CD4-positive, alpha-beta T cell (primary cell): ENCODE measurements at regions not wholly inside any gene's neighbourhood (a gene's known extent, or its start where the extent isn't known, plus 50 kb on each side); places are given as distances from the start of the nearest gene placed in this dataset.

Experiments
- ATAC-seq: fragments of 200-7000 bp; cut with Tn5 transposase; one replicate; pipeline ENCODE4 v1.10.0; 2022; ENCODE audit warnings: mild to moderate bottlenecking; ENCODE audit not compliant: poor library complexity
- CTCF ChIA-PET: fragments of 350-600 bp; sonication (Branson Sonifier 250); formaldehyde crosslinking; loops from one replicate; lab custom pipeline; 2021; ENCODE audit warnings: antibody characterized with exemption, inconsistent platforms; lab: Charles Lee
- POLR2A ChIA-PET: fragments of 350-600 bp; sonication (Branson Sonifier 250); formaldehyde crosslinking; loops from one replicate; lab custom pipeline; 2021; ENCODE audit warnings: antibody characterized with exemption, inconsistent platforms; lab: Charles Lee
- DNase-seq, 14 experiments: peaks; one replicate each; pipeline ENCODE4 v3.0.0-alpha.2; 2013 to 2020; ENCODE audit warnings: mixed read lengths in 2 of 14
- H3K27ac ChIP-seq, 2 donors: one replicate each; pipeline versions ENCODE4 v1.5.1 to v1.7.0; 2013; ENCODE audit warnings: low read length in 2 of 2, low read depth in 1 of 2, mild to moderate bottlenecking in 1 of 2
- H3K27me3 ChIP-seq, 2 experiments: 1 replicate in 1 of 2; 2 replicates in 1 of 2; pipeline versions ENCODE4 v1.6.1 to v1.7.0; 2013; ENCODE audit warnings: low read length in 2 of 2, control low read depth in 1 of 2, mild to moderate bottlenecking in 1 of 2, moderate library complexity in 1 of 2; ENCODE audit not compliant: insufficient read depth in 2 of 2, control insufficient read depth in 1 of 2
- H3K36me3 ChIP-seq: one replicate; pipeline ENCODE4 v1.6.1; 2013; ENCODE audit warnings: low read length, control low read depth; ENCODE audit not compliant: insufficient read depth
- H3K4me1 ChIP-seq: one replicate; pipeline ENCODE4 v1.6.1; 2013; ENCODE audit warnings: low read length, control low read depth; ENCODE audit not compliant: insufficient read depth
- H3K4me3 ChIP-seq: one replicate; pipeline ENCODE4 v1.5.1; 2013; ENCODE audit warnings: mild to moderate bottlenecking, low read length, moderate library complexity
- H3K9me3 ChIP-seq, 2 experiments: 1 replicate in 1 of 2; 2 replicates in 1 of 2; pipeline versions ENCODE4 v1.6.1 to v1.7.0; 2013; ENCODE audit warnings: low read length in 2 of 2, mild to moderate bottlenecking in 2 of 2, control low read depth in 1 of 2, moderate library complexity in 1 of 2; ENCODE audit not compliant: control insufficient read depth in 1 of 2, insufficient read depth in 1 of 2
- H3K27ac Mint-ChIP-seq: one replicate; pipeline ENCODE4 v1.8.0; 2020; ENCODE audit warnings: mixed read lengths
- H3K27me3 Mint-ChIP-seq: one replicate; pipeline ENCODE4 v1.8.0; 2021; ENCODE audit warnings: mixed read lengths
- H3K36me3 Mint-ChIP-seq: one replicate; pipeline ENCODE4 v1.8.0; 2021; ENCODE audit warnings: low read depth, mixed read lengths
- H3K4me1 Mint-ChIP-seq: one replicate; pipeline ENCODE4 v1.8.0; 2021; ENCODE audit warnings: low read depth, mixed read lengths
- H3K4me3 Mint-ChIP-seq: one replicate; pipeline ENCODE4 v1.8.0; 2020; ENCODE audit warnings: mild to moderate bottlenecking, mixed read lengths
- H3K9me3 Mint-ChIP-seq: one replicate; pipeline ENCODE4 v1.8.0; 2020; ENCODE audit warnings: mixed read lengths
- CTCF ChIP-seq: fragments of 200-600 bp; IDR thresholded peaks from one replicate; pipeline ENCODE4 v1.8.0; 2022; ENCODE audit warnings: antibody characterized with exemption, mild to moderate bottlenecking
- intact Hi-C, 2 experiments: fragments of 100-400 bp; cut with DNase I in 1 of 2; cut with micrococcal nuclease in 1 of 2; formaldehyde crosslinking; loops; one replicate each; pipeline versions ENCODE4 v1.15.1 to v1.9.0; 2023 to 2025; cut with DNase I, micrococcal nuclease

- POLR2A ChIA-PET, result no interaction called here
- Histone ChIP-seq H3K4me3 (no peak overlapping the region), H3K36me3 (no peaks in the 10 kb centered on the region), H3K9me3 (no peaks in the 10 kb centered on the region), H3K27me3 (no peaks in the 10 kb centered on the region), H3K4me1 (no peaks in the 10 kb centered on the region), H3K27ac (no peak overlapping the region)
- Mint-ChIP-seq H3K27me3 (no peaks in the 10 kb centered on the region), H3K36me3 (no peaks in the 10 kb centered on the region), H3K4me1 (no peaks in the 10 kb centered on the region), H3K27ac (no peak overlapping the region), H3K4me3 (no peak overlapping the region), H3K9me3 (peaks cover 3% of the 10 kb centered on the region)
- DNase-seq (no peak), ATAC-seq (no peak)
- intact Hi-C loops, result no loop called here
- CTCF ChIA-PET, result no interaction called here
- TF ChIP-seq CTCF, result no peak
Measured at GRCh38 chr9:28260330-28260729, 687.0 kb upstream of the C9orf72 start.

- Mint-ChIP-seq H3K36me3 (no peaks in the 10 kb centered on the region), H3K27ac (no peak overlapping the region), H3K4me3 (no peak overlapping the region), H3K4me1 (no peaks in the 10 kb centered on the region), H3K9me3 (peaks cover 7% of the 10 kb centered on the region), H3K27me3 (no peaks in the 10 kb centered on the region)
- H3K27me3 ChIP-seq, result no peaks in the 10 kb centered on the region
- H3K9me3 ChIP-seq, result no peaks in the 10 kb centered on the region
- no peaks in the 10 kb centered on the region for H3K36me3 ChIP-seq
- CTCF ChIA-PET, result no interaction called here
- H3K27ac ChIP-seq, result no peak overlapping the region
- no peak for TF ChIP-seq CTCF
- intact Hi-C loops, result no loop called here
- POLR2A ChIA-PET, result no interaction called here
- DNase-seq (no peak), ATAC-seq (no peak)
- no peak overlapping the region for H3K4me3 ChIP-seq
- no peaks in the 10 kb centered on the region for H3K4me1 ChIP-seq
Measured at GRCh38 chr9:28264368-28264767, 691.1 kb upstream of the C9orf72 start.

GRCh38 chr9:28267351-28267750, 694.1 kb upstream of the C9orf72 start:
- intact Hi-C loops, result no loop called here
- H3K27ac Mint-ChIP-seq, result no peak overlapping the region
- CTCF ChIA-PET, result no interaction called here
- H3K9me3 Mint-ChIP-seq, result peaks cover 6% of the 10 kb centered on the region
- H3K4me3 Mint-ChIP-seq, result no peak overlapping the region
- H3K4me1 Mint-ChIP-seq, result no peaks in the 10 kb centered on the region
- Histone ChIP-seq H3K4me1 (no peaks in the 10 kb centered on the region), H3K4me3 (no peak overlapping the region), H3K27me3 (no peaks in the 10 kb centered on the region), H3K27ac (no peak overlapping the region), H3K9me3 (no peaks in the 10 kb centered on the region), H3K36me3 (no peaks in the 10 kb centered on the region)
- no peak for ATAC-seq
- POLR2A ChIA-PET, result no interaction called here
- no peak for DNase-seq
- TF ChIP-seq CTCF, result no peak
- no peaks in the 10 kb centered on the region for H3K27me3 Mint-ChIP-seq
- H3K36me3 Mint-ChIP-seq, result no peaks in the 10 kb centered on the region
